SIG-M5 (cell line): ENCODE measurements at regions not wholly inside any gene's neighbourhood (a gene's known extent, or its start where the extent isn't known, plus 50 kb on each side); places are given as distances from the start of the nearest gene placed in this dataset.
"Not testable (repeated sequence)": the region's sequence is repeated elsewhere in the genome, so short reads cannot be mapped to it uniquely, and the experiment has no call there.

Experiments
- DNase-seq: peaks from one replicate; lab custom pipeline; 2025; lab: John Stamatoyannopoulos, UW

DNA sequence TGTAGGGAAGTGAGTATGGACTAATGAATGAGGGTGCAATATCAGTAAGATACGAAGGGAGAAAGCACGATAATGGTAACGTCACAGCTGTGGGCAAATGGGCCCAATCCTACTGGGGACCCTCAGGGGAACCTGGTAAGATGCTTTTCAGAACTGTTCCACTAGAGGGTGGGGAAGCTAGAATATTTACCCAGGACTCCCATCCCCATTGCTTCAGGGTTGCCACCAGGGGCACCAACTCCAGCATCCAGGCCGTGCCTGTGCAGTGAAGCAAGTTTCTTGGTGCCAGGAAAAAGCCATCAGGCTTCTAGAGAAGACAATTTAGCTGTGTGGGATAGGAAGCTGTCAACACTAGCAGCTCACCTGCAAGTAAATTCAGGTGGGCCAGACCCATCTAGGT is 409.3 kb downstream of the AGTPBP1 start:
- DNase-seq: no peak

DNA sequence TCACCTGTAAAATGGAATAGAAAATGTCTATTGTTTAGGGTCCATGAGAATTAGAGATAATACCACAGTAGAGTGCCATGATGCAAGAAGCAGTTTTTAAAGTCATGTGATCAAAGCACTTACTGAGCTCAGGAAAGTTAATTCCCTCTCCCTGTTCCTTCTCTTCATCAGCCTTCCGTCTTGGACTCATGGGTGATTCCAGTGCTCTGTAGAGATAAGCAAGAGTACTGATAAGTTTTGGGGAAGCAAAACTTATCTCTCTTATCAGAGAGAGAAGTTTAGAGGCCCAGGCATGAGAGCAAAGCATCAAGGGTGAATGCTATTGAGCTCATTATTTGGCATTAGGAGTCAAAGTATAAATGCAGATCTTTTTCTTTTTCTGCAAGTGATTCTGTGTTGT is 410.1 kb downstream of the AGTPBP1 start:
- DNase-seq: no peak

DNA sequence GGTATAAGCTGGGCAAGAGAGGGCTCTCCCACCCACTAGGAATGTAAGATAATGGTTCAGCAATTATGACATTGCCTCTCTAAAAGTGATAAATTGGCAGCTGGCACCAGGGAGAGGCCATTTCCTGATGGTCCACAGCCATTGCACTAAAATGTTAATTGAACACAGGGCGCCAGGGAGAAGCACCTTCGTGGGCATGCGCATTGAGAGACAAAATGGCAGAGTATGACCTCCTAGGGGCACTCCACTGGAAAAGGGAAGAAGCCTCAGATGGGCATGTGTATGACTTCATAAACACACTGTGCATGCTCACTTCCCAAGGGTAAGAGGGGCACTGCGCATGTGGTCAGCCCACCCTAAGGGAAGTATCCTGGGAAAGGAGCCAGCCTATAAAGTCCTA is 419.2 kb downstream of the AGTPBP1 start:
- DNase-seq: no peak

DNA sequence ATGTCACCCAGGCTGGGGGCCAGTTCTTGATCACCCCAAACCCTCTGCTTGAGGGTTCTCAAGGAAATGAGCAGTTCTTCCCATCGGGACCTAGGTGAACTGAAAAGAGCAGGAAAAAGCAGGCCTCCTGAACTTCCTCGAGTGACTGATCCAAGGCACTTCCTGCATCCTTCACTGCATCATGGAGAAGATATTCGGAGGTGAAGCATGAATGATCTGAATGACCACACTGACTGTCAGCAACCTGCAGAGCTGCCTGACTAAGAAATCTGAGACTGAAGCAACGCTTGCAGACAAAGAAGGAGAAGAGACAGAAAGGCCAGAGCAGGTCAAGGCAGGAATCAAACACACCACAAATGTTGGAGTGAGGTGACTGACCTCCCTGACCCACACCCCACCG is 420.2 kb downstream of the AGTPBP1 start:
- no peak for DNase-seq

DNA sequence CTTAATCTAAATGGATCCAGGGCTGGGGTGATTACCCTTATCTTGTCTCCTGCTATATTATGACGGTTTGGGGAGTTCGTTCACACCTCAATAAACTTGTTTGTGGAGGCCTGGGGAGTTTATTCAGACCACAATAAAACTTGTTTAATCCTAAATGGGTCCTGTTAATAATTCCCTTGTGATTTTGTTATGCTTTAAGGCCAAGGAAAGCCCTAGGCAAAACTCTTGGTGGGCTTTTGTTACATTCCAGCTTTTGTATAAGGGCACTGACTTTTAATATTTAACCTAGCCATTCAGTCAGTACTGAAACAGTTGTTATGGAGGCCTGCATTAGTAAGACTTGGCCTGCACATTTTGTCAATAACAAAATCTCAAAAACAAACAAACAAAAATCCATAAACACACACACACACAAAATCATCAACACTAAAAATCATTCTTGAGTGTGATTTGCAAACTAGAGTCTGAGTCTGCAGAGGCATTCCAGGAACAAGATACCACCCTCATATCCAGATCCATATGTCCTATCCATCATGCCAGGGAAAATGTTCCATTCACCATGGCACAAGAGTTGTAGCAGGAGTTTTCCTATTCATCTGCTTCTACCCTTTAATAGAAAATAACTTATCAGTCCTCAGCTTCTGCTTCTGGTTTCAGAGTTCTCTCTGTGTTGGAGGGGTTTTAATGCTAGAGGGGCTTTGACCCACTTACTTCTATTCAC is 421.7 kb downstream of the AGTPBP1 start:
- DNase-seq: no peak

DNA sequence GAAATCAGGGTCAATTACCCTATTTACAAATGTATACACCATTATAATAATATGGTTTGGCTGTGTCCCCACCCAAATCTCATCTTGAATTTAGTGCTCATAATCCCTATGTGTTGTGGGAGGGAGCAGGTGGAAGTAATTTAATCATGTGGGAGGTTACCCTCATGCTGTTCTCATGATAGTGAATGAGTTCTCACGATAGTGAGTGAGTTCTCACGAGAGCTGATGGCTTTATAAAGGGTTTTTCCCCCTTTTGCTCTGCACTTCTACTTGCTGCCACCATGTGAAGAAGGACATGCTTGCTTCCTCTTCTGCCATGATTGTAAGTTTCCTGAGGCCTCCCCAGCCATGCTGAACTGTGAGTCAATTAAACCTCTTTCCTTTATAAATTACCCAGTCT is 426.2 kb downstream of the AGTPBP1 start:
- not testable (repeated sequence) for DNase-seq

DNA sequence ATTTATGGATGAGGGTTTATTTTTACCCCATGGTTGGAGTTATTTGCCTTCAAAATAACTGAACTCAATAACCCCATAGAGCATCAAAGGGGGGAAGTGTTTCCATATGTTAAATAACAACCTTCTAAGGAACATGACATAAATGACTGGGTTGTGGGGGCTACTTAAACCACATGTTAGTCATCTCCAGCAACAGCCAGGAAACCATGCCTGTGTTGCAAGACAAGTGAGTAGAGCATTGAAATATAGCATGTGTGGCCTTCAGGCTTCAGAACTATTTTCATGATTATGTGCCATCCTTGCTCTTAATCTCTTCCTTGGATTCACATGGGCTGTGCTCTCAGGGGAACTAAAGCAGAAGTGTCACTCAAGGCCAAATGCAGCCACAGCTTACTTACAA is 431.2 kb downstream of the AGTPBP1 start:
- peak; percentile 26 for DNase-seq

DNA sequence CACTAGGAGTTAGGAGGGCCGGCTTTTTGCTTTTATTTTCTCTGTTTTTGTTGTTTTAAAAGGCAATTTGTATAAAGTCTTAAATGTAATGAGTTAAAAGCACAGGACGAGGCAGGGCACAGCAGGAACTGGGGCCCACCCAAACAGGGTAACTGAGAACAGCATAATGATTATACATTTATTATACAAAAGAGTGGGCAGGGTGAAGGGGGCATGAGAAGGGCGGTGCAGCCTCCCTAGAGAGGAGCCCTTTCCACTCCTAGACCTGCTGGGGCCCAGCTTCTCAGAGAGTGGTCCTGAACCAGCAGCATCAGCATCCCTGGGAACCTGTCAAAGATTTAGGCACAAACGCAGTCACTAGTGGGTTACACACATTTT is 438.0 kb downstream of the AGTPBP1 start:
- no peak for DNase-seq

DNA sequence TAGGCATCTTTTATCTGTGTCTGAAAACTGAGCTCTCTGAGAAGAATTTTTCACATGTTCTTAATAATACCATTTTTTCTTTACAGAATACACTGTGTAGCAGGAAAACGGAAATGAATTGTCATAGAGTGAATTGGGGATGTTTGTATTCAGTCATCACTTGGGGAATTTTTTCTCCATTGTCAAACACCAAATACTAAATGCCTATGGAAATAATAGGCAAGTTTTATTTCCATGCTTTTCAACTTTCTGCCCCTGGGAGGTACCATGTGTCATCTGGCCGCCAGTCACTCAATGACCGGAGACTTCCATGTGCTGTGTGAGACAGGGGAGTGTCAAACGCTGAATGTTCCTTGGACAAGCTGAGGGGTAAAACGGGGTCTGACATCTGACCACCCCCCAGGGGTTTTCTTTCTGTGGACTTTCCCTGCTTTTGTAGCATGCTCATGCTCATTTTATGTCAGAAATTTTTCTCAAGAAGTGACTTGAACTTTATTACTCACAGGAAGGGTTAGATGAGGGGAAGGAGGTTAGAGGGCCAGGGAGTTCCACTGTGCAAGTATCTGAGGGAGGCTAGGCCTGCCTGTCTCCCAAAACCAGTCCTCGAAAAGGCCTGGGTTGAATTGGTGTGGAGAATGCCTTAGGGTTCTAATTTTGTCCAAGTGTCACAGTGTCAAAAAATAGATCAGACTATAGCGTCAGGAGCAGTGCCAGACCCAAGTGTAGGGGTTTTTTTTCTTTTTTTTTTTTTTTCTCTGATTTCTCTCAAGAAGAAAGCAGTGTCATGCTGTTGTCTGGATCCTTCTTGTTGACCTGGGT is 438.6 kb downstream of the AGTPBP1 start:
- DNase-seq: no peak

DNA sequence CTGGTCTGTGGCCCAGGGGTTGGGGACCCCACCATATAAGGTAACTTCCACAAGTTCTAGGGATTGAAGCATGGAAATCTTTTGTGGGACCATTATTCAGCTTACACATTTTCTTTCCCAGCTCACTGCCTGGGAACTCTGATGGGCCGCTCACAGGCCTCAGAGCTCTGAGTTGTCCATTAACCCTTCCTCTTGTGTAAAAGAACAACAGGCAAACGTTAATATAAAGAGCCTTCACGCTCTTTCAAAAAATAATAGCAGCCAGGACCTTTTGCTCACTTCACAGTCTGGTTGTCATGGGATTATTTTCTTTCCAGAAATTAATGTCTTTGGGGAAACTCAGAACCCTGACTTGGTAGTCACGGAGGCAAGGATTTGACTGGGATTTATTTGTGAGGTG is 443.3 kb downstream of the AGTPBP1 start:
- DNase-seq: no peak

DNA sequence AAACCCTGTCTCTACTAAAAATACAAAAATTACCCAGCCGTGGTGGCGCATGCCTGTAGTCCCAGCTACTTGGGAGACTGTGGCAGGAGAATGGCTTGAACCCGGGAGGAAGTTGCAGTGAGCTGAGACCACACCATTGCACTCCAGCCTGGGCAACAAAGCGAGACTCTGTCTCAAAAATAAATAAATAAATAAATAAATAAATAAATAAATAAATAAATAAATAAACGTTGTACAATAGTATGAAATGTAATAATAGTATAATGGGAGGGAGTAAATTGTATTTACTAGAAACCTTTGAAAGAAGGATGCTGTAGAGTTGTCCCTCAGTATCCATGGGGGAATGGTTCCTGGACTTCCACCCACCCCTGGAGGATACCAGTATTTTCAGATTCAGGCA is 446.5 kb downstream of the AGTPBP1 start:
- not testable (repeated sequence) for DNase-seq

DNA sequence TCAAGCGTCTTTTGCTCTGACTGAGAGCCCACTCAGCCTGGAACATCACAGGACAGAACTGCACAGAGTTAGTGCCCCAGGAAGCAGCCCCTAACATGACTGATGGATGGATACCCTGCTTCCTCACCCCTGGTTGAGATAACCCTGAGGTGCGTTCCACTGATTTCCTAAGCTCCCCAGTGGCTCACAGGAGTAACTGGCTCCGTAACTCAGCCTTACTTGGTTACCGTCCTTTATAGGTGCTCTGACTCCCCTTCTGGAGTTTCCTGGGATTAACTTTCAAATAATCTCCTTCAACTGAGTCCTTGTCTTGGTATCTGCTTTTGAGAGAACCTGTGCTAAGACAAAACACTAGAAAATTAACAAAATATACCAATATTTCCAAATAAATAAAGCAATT is 449.5 kb downstream of the AGTPBP1 start:
- DNase-seq: no peak

DNA sequence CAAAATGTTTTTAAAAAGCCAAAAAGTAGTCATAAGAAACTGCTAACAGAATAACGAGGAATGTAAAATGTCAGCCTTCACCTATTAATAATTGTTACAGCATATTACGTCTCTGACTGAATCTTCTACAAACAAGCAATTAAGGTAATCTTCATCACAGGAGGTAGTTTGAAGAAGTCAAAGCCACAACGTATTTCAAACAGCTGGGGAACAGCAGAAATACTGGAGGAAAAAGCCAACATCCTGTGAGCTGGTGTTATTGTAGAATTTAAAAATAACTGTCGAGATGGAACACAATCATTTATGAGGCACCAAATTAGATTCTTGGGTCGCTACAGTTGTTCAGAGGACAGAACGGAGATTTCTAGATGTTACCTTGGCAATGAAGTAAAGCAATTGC is 450.5 kb downstream of the AGTPBP1 start:
- DNase-seq: no peak

DNA sequence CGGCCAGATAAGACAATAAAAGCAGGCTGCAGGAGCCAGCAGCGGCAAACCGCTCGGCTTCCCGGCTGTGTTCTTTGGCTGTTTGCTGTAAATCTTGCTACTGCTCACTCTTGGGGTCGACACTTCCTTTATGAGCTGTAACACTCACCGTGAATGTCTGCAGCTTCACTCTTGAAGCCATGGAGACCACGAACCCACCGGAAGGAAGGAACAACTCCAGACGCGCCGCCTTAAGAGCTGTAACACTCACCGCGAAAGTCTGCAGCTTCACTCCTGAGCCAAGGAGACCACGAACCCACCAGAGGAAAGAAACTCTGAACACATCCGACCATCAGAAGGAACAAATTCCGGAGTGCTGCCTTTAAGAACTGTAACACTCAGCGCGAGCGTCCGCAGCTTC is 451.7 kb downstream of the AGTPBP1 start:
- DNase-seq: no peak

DNA sequence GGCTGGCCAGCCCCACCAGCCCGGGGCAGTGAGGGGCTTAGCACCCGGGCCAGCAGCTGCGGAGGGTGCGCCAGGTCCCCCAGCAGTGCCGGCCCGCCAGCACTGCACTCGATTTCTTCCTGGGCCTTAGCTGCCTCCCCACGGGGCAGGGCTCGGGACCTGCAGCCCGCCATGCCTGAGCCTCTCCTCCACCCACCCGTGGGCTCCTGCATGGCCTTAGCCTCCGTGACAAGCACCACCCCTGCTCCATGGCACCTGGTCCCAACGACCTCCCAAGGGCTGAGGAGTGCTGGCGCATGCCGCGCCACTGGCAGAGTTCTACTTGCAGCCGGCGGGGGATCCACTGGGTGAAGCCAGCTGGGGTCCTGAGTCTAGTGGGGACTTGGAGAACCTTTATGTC is 452.6 kb downstream of the AGTPBP1 start:
- DNase-seq: no peak

DNA sequence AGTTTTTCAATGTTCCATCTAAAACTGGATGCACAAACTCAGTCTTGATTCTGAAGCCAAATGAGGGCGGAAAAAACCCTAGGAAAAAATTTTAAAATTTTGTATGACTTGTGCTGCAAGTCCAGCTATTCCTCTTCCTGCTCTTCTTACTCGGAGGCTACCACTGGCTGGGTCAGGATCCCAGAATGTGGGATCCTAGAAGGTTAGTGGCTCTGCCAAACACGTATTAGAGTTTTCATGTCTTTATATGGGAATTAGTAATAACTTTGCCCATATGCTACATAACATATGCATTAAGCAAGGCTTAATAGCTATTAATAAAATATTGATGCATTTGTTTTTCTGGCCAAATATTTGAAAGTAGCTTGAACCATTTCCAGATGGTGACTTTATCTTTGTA is 458.3 kb downstream of the AGTPBP1 start:
- DNase-seq: no peak

DNA sequence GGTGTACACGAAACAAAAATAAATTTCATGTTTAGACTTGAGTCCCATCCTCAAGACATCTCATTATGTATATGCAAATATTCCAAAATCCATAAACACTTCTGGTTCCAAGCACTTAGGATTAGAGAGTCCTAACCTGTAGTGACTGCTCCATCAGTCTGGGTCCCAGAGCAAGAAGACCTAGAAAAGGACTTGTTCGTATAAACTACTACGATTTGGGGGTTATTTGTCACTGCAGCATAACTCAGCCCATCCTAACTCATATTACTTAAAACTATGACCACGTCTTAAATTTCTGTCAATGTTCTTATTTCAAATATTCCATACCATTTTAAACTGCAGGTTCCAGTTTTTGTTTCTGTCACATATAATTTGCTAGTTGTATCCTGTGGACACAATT is 463.0 kb downstream of the AGTPBP1 start:
- DNase-seq: no peak

DNA sequence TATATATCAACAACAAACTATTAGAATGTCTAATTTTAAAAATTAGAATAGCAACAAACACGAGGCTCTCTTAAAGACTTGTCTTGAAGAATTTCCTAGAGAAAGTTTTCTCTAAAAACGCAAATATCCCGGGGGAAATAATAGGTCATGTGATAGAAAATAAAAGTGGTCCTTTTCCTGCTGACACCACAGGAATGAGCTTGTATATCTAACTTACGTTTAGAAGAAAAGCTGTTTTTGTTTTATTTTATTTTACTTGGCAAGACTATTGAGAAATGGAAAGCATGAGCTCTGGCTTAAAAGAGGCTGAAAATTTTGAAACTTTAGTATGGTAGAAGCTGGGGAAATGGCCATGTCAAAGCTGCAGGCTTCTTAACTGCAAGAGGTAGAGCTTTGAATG is 465.0 kb downstream of the AGTPBP1 start:
- no peak for DNase-seq

DNA sequence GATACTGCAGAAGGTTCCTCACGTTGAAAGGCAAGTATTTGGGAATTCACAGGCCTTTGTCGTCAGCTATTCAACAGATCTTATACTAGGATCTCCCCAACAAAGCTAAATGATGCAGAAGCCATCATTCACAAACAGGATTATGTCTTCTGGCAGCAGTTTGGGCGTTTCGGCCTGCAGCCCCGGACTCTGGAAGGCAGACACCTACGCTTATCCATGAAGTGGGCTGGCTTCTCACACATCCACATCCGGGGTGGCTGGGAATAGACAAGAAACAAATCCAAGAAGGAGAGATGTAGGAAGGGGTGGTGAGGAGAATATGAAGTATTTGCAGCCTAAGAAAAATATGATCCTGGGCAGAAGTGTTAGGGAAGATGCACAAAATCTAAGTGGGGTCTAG is 471.9 kb downstream of the AGTPBP1 start:
- no peak for DNase-seq

DNA sequence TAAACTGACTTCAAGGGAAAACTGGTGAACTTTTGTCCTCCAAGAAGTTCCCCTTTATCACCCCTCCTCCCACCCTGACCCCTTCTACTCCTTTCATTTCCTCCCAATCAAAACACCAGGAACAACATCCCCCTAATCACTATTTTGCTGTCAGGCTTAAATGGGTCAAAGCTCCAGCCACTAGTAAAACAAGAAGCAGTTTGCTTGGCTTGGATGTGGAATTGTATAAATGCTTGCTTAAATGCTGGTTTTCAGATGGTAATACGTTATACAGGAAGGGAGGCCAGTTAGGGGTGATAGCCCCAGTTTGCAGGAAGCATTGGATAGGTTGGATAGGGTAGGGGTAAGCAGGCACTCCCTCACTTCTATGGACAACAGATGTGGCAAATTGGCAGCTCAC is 473.6 kb downstream of the AGTPBP1 start:
- DNase-seq: no peak

DNA sequence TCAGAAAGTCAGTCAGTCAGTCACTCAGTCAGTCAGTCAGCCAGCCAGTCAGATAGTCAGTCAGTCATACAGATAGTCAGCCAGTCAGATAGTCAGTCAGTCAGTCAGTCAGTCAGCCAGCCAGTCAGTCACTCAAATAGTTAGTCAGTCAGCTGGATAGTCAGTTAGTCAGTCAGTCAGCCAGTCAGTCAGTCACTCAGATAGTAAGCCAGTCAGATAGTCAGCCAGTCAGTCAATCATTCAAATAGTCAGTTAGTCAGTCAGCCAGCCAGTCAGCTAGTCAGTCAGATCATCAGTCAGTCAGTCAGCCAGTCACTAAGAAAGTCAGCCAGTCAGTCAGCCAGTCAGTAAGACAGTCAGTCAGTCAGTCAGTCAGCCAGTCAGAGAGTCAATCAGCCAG is 477.1 kb downstream of the AGTPBP1 start:
- DNase-seq: no peak

DNA sequence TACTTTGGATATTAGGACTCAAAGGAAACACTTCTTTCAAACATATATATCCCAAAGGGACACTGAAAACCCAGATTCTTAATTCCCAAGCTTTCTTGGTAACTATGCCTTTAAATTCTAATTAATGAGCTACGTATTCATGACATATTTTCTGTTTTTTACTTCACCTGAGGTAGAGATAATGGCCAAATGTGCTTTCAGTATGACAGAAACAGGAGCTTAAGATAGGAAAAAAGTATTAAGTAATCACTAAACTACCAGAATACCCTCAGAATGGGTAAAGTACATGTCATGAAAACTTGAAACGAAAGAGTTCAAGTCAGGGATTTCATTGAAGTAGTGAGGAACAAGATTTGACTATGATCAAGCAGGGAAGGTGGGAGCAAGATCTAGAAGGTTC is 478.5 kb downstream of the AGTPBP1 start:
- DNase-seq: no peak

DNA sequence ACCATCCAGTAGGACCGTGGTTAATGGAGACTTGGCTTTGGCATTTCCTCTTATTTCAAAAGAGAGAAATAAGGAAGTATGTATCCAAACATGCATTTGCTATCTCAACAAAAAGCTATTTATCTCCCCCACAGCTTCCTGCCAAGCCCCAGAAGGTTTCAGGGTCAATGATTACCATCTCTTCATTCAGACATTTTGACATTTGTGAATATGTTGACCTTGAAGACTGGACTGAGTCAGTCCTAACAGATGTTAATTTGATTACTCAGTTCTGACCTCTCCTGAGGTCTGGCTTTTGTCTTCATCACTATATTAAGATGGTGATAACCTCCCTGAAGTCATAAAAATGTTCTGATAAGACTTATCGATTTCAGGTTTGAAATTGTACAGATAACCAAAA is 479.4 kb downstream of the AGTPBP1 start:
- DNase-seq: no peak
